GM18867 (cell line): ENCODE measurements at regions not wholly inside any gene's neighbourhood (a gene's known extent, or its start where the extent isn't known, plus 50 kb on each side); places are given as distances from the start of the nearest gene placed in this dataset.
"Not testable (repeated sequence)": the region's sequence is repeated elsewhere in the genome, so short reads cannot be mapped to it uniquely, and the experiment has no call there.

Source experiments
- ATAC-seq: cut with Tn5 transposase; IDR thresholded peaks from one replicate; pipeline ENCODE4 v1.9.1; 2021; ENCODE audit warnings: mild to moderate bottlenecking, moderate library complexity; ENCODE audit not compliant: unreplicated experiment

GRCh38 chr1:14177866-14178265 lies 420.6 kb upstream of the KAZN start:
- not testable (repeated sequence) for ATAC-seq

GRCh38 chr1:14180738-14181137 lies 417.7 kb upstream of the KAZN start:
- ATAC-seq: no peak

- ATAC-seq: no peak
Observed at GRCh38 chr1:14181191-14181795, 417.2 kb upstream of the KAZN start.

GRCh38 chr1:14182856-14183255 lies 415.6 kb upstream of the KAZN start:
- no peak for ATAC-seq

- no peak for ATAC-seq
Observed at GRCh38 chr1:14183329-14183728, 415.2 kb upstream of the KAZN start.

GRCh38 chr1:14184454-14184853 lies 414.0 kb upstream of the KAZN start:
- ATAC-seq: no peak

GRCh38 chr1:14189381-14189780 lies 409.1 kb upstream of the KAZN start:
- ATAC-seq: no peak

- ATAC-seq: no peak
Observed at GRCh38 chr1:14190508-14190907, 408.0 kb upstream of the KAZN start.

GRCh38 chr1:14194511-14194910 lies 404.0 kb upstream of the KAZN start:
- no peak for ATAC-seq

- no peak for ATAC-seq
Observed at GRCh38 chr1:14205066-14205465, 393.4 kb upstream of the KAZN start.

- no peak for ATAC-seq
Observed at GRCh38 chr1:14215151-14215550, 383.3 kb upstream of the KAZN start.

GRCh38 chr1:14217384-14217783 lies 381.1 kb upstream of the KAZN start:
- no peak for ATAC-seq

GRCh38 chr1:14220324-14220723 lies 378.2 kb upstream of the KAZN start:
- no peak for ATAC-seq

- ATAC-seq: no peak
Observed at GRCh38 chr1:14220811-14221210, 377.7 kb upstream of the KAZN start.

GRCh38 chr1:14222086-14222485 lies 376.4 kb upstream of the KAZN start:
- ATAC-seq: no peak

- ATAC-seq: no peak
Observed at GRCh38 chr1:14228677-14229076, 369.8 kb upstream of the KAZN start.

- no peak for ATAC-seq
Observed at GRCh38 chr1:14233510-14233909, 365.0 kb upstream of the KAZN start.

GRCh38 chr1:14236097-14236496 lies 362.4 kb upstream of the KAZN start:
- ATAC-seq: no peak

- ATAC-seq: no peak
Observed at GRCh38 chr1:14238472-14239307, 359.8 kb upstream of the KAZN start.

GRCh38 chr1:14240265-14240664 lies 358.2 kb upstream of the KAZN start:
- ATAC-seq: no peak

- ATAC-seq: no peak
Observed at GRCh38 chr1:14242123-14242522, 356.4 kb upstream of the KAZN start.

- ATAC-seq: no peak
Observed at GRCh38 chr1:14242870-14243269, 355.6 kb upstream of the KAZN start.

- ATAC-seq: no peak
Observed at GRCh38 chr1:14245954-14246353, 352.5 kb upstream of the KAZN start.
